ENCODE measurements at regions not wholly inside any gene's neighbourhood (a gene's known extent, or its start where the extent isn't known, plus 50 kb on each side); places are given as distances from the start of the nearest gene placed in this dataset.
A peak's percentile ranks its signal among the peaks of the same experiment; 100 is the strongest.

DNA sequence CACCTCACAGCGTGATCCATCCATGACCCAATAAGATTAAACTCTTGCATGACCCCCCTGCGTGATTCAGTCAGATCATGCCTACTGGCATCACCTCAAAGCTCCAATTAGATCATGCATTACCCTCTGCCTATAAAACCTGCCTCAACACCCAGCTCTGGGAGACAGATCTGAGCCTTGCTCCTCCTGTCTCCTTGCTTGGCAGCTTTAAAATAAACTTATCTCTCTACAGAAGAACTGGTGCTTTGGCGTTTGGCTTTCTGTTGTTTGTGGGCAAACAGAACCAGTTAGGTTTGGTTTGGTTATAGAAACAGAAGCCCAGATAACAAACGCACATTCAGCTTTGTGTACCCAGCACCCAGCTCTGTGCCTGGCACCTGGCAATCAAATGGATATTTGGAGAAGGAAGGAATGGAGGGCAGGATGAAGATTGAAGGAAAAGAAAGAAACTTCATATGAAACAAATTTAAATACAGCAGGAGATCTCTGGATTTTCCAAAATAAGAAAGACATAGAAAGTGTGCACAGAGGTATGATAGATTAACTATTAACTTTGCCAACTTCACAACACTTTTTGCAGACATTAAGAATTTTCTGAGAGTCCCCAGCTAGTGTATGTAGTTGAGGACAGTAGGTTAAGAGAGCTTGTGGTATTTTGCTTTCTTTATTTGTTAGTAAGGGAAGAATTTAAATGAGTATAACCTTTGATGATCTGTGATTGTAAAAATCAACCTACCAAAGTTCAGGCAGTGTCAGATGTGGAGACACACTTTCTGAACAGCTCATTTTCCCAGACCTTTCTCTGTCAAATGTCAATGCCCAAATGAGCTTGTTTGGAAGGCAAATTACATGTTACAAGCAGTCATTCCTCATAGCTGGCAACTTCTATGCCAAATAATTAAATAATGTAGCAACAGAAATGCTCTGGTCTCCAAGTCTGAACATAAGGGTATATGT, 102.1 kb upstream of the ASTN2 start:
- Histone ChIP-seq H2AFZ (ENCODE audit: low read length) (no peak overlapping the region), H3K79me2 (ENCODE audit: insufficient read depth, low read length) (no peaks in the 10 kb centered on the region), H3F3A (ENCODE audit: low read depth) (no peaks in the 10 kb centered on the region), H4K20me1 (ENCODE audit: insufficient read depth, low read length, poor library complexity, severe bottlenecking) (no peaks in the 10 kb centered on the region), H3K27me3 (ENCODE audit: insufficient read depth, low read length, poor library complexity, severe bottlenecking) (no peaks in the 10 kb centered on the region), H3K4me3 (ENCODE audit: low read length, poor library complexity, severe bottlenecking) (no peak overlapping the region), H3K4me1 (ENCODE audit: insufficient read depth, low read length, poor library complexity, severe bottlenecking) (no peaks in the 10 kb centered on the region), H3K9me2 (replicated peaks; ENCODE audit: low read depth, low read length) (no peaks in the 10 kb centered on the region), H3K9ac (ENCODE audit: low read depth, low read length, poor library complexity, severe bottlenecking) (no peak overlapping the region), H3K9me3 (ENCODE audit: insufficient read depth, low read depth, low read length) (no peaks in the 10 kb centered on the region), H3K36me3 (ENCODE audit: insufficient read depth, low read length) (no peaks in the 10 kb centered on the region), H3K4me2 (ENCODE audit: low read depth, low read length, poor library complexity, severe bottlenecking) (no peak overlapping the region)
- TF ChIP-seq, protein P1, sequence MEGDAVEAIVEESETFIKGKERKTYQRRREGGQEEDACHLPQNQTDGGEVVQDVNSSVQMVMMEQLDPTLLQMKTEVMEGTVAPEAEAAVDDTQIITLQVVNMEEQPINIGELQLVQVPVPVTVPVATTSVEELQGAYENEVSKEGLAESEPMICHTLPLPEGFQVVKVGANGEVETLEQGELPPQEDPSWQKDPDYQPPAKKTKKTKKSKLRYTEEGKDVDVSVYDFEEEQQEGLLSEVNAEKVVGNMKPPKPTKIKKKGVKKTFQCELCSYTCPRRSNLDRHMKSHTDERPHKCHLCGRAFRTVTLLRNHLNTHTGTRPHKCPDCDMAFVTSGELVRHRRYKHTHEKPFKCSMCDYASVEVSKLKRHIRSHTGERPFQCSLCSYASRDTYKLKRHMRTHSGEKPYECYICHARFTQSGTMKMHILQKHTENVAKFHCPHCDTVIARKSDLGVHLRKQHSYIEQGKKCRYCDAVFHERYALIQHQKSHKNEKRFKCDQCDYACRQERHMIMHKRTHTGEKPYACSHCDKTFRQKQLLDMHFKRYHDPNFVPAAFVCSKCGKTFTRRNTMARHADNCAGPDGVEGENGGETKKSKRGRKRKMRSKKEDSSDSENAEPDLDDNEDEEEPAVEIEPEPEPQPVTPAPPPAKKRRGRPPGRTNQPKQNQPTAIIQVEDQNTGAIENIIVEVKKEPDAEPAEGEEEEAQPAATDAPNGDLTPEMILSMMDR (conservative IDR thresholded peaks at IDR 0.05; ENCODE audit: low read length): no peak
- TF ChIP-seq EZH2phosphoT487 (IDR thresholded peaks at IDR 0.05; ENCODE audit: borderline replicate concordance): no peak

DNA sequence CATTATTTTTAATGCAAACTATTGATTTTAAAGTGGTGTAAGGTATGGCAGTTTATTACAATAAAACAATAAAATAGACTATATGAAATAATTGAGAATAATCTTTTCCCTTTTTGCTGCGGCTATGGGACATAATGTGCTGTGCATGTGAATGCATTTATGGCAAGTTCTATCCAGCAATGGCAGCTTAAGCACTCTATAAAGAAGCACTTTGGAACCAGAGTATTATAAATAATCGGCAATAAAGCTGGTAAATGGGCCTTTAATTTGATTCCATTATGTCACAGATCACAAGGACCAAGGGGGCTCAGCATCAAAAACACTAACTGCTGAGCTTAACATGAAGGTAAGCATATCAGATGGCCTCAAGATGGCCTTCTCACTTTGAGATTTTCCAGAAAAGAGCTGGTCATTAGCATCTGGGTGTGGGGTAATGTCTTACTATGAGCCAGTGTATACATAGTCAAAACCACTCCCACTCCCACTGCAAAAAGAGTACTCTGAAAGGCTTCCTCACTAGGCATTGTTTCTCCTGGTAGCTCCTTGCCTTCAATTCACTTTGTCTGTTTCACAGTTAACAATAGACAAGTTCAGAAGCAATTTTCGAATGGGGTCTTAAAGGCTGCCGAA, 97.1 kb upstream of the ASTN2 start:
- Histone ChIP-seq H2AFZ (ENCODE audit: low read length) (no peak overlapping the region), H3K36me3 (ENCODE audit: insufficient read depth, low read length) (no peaks in the 10 kb centered on the region), H3K9me2 (replicated peaks; ENCODE audit: low read depth, low read length) (no peaks in the 10 kb centered on the region), H3K4me1 (ENCODE audit: insufficient read depth, low read length, poor library complexity, severe bottlenecking) (no peaks in the 10 kb centered on the region), H3K27me3 (ENCODE audit: insufficient read depth, low read length, poor library complexity, severe bottlenecking) (no peaks in the 10 kb centered on the region), H4K20me1 (ENCODE audit: insufficient read depth, low read length, poor library complexity, severe bottlenecking) (no peaks in the 10 kb centered on the region), H3K4me2 (ENCODE audit: low read depth, low read length, poor library complexity, severe bottlenecking) (no peak overlapping the region), H3F3A (ENCODE audit: low read depth) (no peaks in the 10 kb centered on the region), H3K9ac (ENCODE audit: low read depth, low read length, poor library complexity, severe bottlenecking) (no peak overlapping the region), H3K4me3 (ENCODE audit: low read length, poor library complexity, severe bottlenecking) (no peak overlapping the region), H3K9me3 (ENCODE audit: insufficient read depth, low read depth, low read length) (no peaks in the 10 kb centered on the region), H3K79me2 (ENCODE audit: insufficient read depth, low read length) (no peaks in the 10 kb centered on the region)
- TF ChIP-seq, protein P1 (conservative IDR thresholded peaks at IDR 0.05; ENCODE audit: low read length): no peak
- TF ChIP-seq EZH2phosphoT487 (IDR thresholded peaks at IDR 0.05; ENCODE audit: borderline replicate concordance): no peak

DNA sequence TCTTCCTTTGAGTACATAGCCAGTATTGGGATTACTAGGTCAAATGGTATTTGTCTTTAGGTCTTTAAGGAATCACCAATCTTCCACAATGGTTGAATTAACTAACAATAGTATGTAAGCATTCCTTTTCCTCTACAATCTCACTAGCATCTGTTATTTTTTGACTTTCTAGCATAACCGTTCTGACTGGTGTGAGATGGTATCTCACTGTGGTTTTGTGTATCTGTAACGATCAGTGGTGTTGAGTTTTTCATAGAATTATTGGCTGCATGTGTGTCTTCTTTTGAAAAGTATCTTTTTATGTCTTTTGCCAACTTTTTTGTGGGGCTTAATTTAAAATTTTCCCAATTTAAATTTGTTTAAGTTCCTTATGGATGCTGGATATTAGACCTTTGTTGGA, 81.5 kb upstream of the ASTN2 start:
- no peak overlapping the region for H3K4me3 ChIP-seq (ENCODE audit: low read length, poor library complexity, severe bottlenecking)
- no peak overlapping the region for H3K9ac ChIP-seq (ENCODE audit: low read depth, low read length, poor library complexity, severe bottlenecking)
- no peaks in the 10 kb centered on the region for H3K36me3 ChIP-seq (ENCODE audit: insufficient read depth, low read length)
- peaks cover 12% of the 10 kb centered on the region for H3K4me1 ChIP-seq (ENCODE audit: insufficient read depth, low read length, poor library complexity, severe bottlenecking)
- H3F3A ChIP-seq (ENCODE audit: low read depth): no peaks in the 10 kb centered on the region
- TF ChIP-seq EZH2phosphoT487 (IDR thresholded peaks at IDR 0.05; ENCODE audit: borderline replicate concordance): no peak
- TF ChIP-seq, protein P1 (conservative IDR thresholded peaks at IDR 0.05; ENCODE audit: low read length): no peak
- H3K4me2 ChIP-seq (ENCODE audit: low read depth, low read length, poor library complexity, severe bottlenecking): peak overlapping the region; percentile 60
- no peaks in the 10 kb centered on the region for H3K27me3 ChIP-seq (ENCODE audit: insufficient read depth, low read length, poor library complexity, severe bottlenecking)
- H3K9me3 ChIP-seq (ENCODE audit: insufficient read depth, low read depth, low read length): no peaks in the 10 kb centered on the region
- no peaks in the 10 kb centered on the region for H4K20me1 ChIP-seq (ENCODE audit: insufficient read depth, low read length, poor library complexity, severe bottlenecking)
- H2AFZ ChIP-seq (ENCODE audit: low read length): no peak overlapping the region
- no peaks in the 10 kb centered on the region for H3K79me2 ChIP-seq (ENCODE audit: insufficient read depth, low read length)
- H3K9me2 ChIP-seq (replicated peaks; ENCODE audit: low read depth, low read length): no peaks in the 10 kb centered on the region
